ENCODE measurements at regions not wholly inside any gene's neighbourhood (a gene's known extent, or its start where the extent isn't known, plus 50 kb on each side); places are given as distances from the start of the nearest gene placed in this dataset.

DNA sequence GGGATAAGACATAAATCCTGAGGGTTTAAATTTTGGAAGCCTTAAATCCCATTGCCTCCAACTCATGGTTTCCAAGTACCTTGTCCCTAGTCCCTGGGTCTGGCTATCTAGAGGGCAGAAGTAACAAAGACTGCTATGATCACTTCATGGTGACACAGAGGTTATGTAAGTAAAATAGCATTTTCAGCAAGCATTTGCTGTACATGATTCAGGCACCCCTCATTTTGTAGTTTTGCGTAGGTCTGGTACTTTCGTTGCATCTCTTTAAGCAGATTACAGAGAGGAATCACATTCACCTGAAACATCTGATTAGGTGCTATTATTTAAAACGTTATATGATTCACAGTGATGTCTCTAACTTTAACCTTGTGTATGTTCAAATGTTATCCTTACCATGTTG is 480.1 kb downstream of the XIRP2 start:
- no peak for DNase-seq (ENCODE audit: low read depth)
- TF ChIP-seq, protein P1, sequence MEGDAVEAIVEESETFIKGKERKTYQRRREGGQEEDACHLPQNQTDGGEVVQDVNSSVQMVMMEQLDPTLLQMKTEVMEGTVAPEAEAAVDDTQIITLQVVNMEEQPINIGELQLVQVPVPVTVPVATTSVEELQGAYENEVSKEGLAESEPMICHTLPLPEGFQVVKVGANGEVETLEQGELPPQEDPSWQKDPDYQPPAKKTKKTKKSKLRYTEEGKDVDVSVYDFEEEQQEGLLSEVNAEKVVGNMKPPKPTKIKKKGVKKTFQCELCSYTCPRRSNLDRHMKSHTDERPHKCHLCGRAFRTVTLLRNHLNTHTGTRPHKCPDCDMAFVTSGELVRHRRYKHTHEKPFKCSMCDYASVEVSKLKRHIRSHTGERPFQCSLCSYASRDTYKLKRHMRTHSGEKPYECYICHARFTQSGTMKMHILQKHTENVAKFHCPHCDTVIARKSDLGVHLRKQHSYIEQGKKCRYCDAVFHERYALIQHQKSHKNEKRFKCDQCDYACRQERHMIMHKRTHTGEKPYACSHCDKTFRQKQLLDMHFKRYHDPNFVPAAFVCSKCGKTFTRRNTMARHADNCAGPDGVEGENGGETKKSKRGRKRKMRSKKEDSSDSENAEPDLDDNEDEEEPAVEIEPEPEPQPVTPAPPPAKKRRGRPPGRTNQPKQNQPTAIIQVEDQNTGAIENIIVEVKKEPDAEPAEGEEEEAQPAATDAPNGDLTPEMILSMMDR (IDR thresholded peaks at IDR 0.05; ENCODE audit: control insufficient read depth, extremely low read depth, insufficient read depth), result no peak
- H3K4me3 ChIP-seq (ENCODE audit: low read depth, low read length), result no peak overlapping the region

DNA sequence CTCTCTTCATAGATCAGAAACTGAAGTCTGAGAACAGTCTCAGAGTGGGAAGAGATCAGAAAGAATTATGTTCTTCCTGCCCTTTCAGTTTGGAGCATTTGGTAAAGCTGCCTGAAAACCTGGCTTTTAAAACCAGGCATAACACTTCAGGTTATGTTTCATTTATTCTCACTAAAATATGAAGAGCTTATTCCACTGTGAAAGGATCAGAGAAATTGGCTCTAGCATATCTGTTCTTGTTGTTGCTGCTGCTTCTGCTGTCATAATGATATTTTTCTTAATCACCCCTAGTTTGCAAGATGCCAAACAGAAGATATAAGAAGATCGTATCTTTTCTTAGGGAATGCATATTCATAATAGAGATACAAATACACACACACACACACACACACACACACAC is 476.9 kb downstream of the XIRP2 start:
- TF ChIP-seq, protein P1 (IDR thresholded peaks at IDR 0.05; ENCODE audit: control insufficient read depth, extremely low read depth, insufficient read depth), result no peak
- no peak for DNase-seq (ENCODE audit: low read depth)
- no peak overlapping the region for H3K4me3 ChIP-seq (ENCODE audit: low read depth, low read length)

- no peak for DNase-seq (ENCODE audit: low read depth)
- H3K4me3 ChIP-seq (ENCODE audit: low read depth, low read length), result no peak overlapping the region
- TF ChIP-seq, protein P1 (IDR thresholded peaks at IDR 0.05; ENCODE audit: control insufficient read depth, extremely low read depth, insufficient read depth), result no peak
Observed at GRCh38 chr2:167361426-167361825, 473.1 kb downstream of the XIRP2 start.

- TF ChIP-seq, protein P1 (IDR thresholded peaks at IDR 0.05; ENCODE audit: control insufficient read depth, extremely low read depth, insufficient read depth), result no peak
- no peak for DNase-seq (ENCODE audit: low read depth)
- H3K4me3 ChIP-seq (ENCODE audit: low read depth, low read length), result no peak overlapping the region
Observed at GRCh38 chr2:167355821-167356220, 467.5 kb downstream of the XIRP2 start.

DNA sequence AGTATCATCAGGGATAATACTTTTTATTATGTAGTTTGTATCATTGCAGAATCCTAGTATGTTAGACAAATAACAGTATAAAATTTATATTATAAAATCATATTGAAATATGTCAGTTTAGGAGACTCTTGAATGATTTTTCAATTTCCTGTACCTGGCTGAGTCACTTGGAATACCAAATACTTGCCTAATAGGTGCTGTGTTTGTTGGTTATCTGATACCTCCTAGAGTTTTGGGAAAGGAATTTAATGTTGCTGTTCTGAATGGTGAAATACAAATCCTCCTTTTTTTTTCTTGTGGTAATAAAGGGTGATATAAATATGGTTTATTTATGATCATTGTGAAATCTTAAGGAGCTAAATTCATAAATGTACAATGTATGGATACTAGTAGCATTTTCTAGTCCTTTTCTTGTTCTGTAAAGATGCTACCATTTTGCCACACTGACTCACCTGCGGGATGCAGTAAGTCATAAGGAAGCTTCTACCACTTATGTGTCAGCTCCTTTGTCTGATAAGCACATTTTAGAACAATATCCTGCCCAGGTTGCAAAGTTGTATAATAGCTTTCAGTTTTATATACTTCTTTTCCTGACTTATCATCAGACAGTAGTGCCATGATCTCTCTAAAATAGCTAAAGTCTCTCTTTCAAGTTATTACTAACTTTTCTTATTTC is 465.5 kb downstream of the XIRP2 start:
- DNase-seq (ENCODE audit: low read depth), result no peak
- TF ChIP-seq, protein P1 (IDR thresholded peaks at IDR 0.05; ENCODE audit: control insufficient read depth, extremely low read depth, insufficient read depth), result no peak
- no peak overlapping the region for H3K4me3 ChIP-seq (ENCODE audit: low read depth, low read length)

DNA sequence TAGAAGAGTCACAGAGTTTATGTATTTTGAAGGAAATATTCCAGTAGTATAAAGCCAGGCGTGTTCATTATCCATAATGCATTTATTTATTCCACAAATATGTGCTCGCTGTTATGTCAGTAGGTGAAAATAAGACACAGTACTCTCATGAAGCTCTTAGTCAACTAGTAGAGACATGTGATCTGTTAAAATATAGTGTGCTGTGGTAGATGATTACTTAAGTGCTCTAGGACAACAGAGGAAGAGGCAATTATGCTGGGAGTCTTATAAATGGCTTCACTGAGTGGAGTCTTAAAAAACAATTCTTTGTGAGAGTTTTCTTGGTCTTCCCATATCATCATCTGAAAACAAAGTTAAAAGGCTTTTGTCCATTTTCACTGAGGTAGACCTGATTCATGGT is 457.3 kb downstream of the XIRP2 start:
- DNase-seq (ENCODE audit: low read depth), result no peak
- TF ChIP-seq, protein P1 (IDR thresholded peaks at IDR 0.05; ENCODE audit: control insufficient read depth, extremely low read depth, insufficient read depth), result no peak

GRCh38 chr2:167342769-167343168 is 454.5 kb downstream of the XIRP2 start:
- no peak for DNase-seq (ENCODE audit: low read depth)
- no peak overlapping the region for H3K4me3 ChIP-seq (ENCODE audit: low read depth, low read length)
- TF ChIP-seq, protein P1 (IDR thresholded peaks at IDR 0.05; ENCODE audit: control insufficient read depth, extremely low read depth, insufficient read depth), result peak; percentile 25

More for the DNA sequence above, 457.3 kb downstream of the XIRP2 start:
- no peak overlapping the region for H3K4me3 ChIP-seq (ENCODE audit: low read depth, low read length)

Data from LNCaP clone FGC (cell line).